ENCODE measurements at regions not wholly inside any gene's neighbourhood (a gene's known extent, or its start where the extent isn't known, plus 50 kb on each side); places are given as distances from the start of the nearest gene placed in this dataset.

- no peak for DNase-seq
Measured at GRCh38 chr11:80362563-80363340, 921.9 kb upstream of the TENM4 start.

- DNase-seq, result no peak
Measured at GRCh38 chr11:80355251-80355650, 914.4 kb upstream of the TENM4 start.

DNA sequence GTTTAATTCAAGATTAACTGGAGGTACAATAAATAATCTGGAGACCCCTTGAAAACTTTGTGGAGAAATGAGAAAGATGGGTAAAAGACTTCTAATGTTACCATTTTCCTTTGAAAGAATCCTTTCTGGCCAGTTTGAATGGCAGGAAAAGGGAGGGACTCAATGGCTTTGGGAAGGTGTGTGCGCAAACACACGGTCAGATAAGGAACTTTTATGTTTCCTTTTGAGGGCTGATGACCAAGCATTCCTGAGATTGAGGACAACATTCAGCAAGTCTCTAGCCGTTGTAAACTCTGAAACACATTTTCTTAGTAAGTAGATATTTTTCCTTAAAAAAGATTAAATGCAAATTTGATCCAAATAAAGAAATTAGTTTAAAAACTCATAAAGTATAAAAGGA lies 909.7 kb upstream of the TENM4 start:
- no peak for DNase-seq

GRCh38 chr11:80349997-80350396 lies 909.2 kb upstream of the TENM4 start:
- no peak for DNase-seq

DNA sequence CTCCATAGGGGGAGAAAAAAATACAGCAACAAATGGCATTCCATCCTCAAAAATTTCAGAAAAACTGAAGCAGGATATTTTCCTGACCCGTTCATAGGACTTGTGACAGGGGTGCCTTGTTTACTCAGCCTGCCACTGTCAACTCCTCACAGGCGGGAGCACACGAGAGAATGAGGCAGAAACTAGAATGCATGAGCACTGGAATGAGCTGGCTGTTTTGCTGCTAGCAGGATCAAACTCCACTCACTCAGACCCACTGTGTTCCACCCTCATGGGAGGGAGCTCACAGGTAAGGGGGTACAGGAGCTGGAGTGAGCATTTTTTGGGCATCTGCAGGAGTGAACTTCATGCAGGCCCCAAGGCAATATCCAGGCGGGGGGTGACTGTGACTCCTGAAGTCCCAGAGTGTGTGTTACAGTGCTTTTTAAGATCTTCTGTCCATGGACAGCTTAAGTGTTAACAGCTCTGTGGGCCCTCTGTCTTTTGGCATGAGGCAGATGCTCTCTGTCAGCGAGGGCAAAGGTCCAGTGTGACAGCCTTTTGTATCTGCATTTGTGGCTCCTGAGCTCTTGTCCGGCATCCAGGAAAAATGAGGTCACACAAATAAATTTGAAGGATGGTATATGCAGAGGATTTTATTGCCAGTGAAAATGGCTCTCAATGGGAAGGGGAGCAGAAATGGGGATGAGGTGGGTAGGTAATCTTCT lies 905.7 kb upstream of the TENM4 start:
- DNase-seq, result no peak

GRCh38 chr11:80343436-80343835 lies 902.6 kb upstream of the TENM4 start:
- no peak for DNase-seq

DNA sequence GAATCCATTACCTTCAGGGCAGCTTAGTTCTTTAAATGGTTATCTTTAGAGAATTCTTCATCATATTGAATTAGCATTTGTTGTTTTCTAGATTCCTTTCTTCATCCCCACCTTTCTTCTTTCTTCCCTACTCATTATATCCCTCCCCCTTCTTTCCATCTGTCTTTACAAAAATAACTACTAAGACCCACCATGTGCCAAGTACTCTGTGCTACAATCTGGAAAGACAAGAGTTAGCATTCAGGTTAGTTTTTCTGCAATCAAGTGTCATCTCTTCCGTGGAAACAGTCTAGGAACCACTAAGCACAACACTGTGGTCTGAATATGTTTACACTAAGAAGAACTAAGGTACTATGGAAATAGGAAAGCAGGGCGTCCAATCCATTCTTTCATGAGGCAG lies 897.4 kb upstream of the TENM4 start:
- no peak for DNase-seq

GRCh38 chr11:80331694-80332093 lies 890.9 kb upstream of the TENM4 start:
- DNase-seq, result no peak

DNA sequence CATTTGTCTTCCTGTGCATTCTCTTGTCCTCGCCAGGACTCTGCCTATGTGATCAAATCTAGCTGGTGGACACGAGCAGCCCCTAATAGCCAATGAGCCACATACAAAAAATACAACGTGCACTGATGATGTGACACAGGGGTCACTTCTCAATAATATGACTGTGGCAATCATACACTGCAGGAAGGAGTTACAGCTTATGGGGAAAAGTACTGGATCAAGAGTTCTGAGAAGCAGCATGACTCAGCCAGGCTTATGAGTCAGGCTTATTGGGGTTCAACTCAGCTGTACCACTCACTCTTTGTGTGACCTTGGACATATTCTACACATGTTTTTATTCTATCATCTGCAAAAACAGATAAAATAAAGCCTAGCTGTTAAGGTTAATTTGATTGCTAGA lies 889.4 kb upstream of the TENM4 start:
- no peak for DNase-seq

GRCh38 chr11:80328774-80329173 lies 887.9 kb upstream of the TENM4 start:
- DNase-seq, result no peak

DNA sequence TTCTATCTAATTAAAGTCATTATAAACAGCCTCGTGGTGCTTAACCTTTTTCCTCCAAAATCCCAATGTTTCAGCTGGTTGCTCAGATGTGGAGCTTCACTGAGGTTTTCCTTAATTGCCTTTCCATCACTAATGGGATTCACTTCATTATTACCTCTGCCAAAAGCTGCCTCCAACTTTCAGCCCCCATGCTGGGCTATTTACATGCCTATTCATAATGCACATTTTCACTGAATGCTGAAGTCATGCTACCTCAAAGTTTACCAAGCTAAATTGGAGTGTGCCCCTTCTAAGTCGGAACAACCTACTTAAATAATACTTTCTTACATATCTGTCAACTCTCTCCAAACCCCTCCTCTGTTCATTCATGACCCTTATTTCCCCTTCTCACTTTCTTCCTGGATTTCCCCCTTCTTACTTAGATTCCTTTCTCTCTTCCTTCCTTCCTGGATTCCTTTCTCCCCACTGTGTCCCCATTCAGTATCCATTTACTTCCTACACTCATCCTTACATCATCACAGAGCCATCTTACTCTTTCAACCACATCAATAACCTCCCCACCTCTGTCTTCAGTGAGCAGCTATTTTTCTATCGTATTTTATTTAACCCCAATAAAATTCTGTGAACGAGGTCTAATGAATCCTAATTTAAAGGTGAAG lies 887.3 kb upstream of the TENM4 start:
- DNase-seq, result no peak

DNA sequence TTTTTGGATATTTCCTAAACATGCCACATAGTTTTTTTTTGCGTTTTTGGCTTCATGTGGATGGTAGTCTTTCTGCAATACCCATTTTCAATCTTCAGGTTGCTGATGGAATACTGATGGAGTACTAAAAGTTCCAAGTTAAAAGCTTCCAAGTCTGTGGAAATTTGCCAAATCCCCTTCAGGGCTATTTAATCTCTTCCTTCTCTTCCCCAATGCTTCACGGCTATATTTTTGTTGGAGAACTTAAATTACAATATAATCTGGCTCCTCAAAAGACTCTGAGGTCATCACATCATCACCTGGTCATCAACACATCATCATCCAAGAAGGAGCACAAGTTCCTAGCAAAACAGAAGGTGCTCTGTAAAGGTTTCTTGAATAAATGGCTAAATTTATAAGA lies 881.0 kb upstream of the TENM4 start:
- DNase-seq, result no peak

- DNase-seq, result no peak
Measured at GRCh38 chr11:80320765-80321164, 879.9 kb upstream of the TENM4 start.

GRCh38 chr11:80320226-80320625 lies 879.4 kb upstream of the TENM4 start:
- no peak for DNase-seq

GRCh38 chr11:80317612-80318011 lies 876.8 kb upstream of the TENM4 start:
- DNase-seq, result no peak

DNA sequence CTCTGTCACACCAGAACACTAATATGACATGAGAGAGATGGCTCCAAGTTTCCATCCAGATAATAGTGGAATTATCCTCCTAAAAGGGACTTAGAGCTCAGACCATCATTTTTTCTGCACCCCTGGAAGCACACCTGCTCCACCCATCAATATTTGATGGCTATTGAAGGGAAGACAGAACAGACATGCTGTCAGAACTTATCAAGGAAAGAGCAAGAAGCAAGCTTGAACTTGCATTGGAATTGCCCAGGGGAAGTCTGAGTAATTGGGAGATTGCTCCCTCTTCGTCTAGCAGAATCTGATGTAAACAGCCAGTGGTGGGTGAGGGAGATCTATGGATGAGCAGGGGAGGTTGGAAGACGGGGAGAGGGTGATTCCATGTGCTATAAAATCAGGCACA lies 874.4 kb upstream of the TENM4 start:
- DNase-seq, result no peak

- DNase-seq, result no peak
Measured at GRCh38 chr11:80309301-80309700, 868.5 kb upstream of the TENM4 start.

GRCh38 chr11:80307676-80308075 lies 866.8 kb upstream of the TENM4 start:
- no peak for DNase-seq

GRCh38 chr11:80297858-80298632 lies 857.2 kb upstream of the TENM4 start:
- no peak for DNase-seq

DNA sequence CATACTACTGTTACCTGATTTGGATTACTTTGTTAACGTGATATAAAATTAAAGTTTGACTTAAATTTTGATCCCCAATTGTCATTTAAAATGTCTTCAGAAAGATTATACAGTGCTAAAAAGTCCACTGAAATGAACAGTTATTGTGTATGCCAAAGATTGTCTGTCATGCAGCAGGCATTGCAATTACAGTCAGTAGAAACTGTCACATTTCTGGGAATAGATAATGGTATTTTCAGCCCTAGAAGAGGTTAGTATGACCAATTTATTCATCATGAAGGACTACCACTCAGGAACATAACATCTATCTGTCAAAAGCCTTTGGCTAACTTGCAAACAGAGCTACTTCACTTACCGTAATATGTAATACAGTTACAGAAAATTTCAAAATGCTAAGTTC lies 852.5 kb upstream of the TENM4 start:
- no peak for DNase-seq

DNA sequence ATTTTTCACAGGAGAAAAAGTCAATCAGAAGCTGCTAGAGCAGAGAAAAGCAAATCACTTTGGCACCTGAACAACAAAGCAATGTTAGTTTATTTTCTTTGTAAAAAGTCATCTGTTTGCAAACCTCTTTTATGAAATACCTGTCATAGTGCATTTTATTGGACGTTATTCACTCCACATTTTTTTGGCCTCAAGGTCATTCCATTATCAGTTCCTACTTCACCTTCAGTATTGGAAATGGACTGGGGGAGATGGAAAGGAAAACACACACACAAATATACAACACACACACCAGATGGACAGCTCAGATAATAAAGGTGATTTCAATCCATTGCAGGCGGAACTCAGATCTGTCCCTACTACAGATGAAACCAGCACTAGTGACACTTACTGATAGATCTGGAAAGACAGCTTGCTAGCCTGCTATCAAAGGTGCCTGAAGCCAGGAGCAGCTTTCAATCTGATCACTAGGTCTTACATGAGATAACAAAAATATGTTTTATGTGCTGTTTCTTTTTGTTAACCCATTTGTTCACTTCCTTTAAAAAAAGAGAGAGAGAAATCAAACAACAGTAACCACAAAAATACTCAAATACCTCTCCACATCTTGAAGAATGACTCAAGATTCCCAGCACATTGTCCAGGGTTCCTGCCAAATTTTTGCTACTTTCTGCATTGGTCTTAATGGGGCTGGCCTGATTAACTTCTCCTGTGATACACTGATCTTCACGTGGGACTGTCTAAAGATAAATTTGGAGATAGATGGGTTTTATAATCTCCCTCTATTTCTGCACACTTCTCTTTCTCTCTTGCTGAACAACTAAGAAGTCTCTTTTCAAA lies 844.3 kb upstream of the TENM4 start:
- no peak for DNase-seq

DNA sequence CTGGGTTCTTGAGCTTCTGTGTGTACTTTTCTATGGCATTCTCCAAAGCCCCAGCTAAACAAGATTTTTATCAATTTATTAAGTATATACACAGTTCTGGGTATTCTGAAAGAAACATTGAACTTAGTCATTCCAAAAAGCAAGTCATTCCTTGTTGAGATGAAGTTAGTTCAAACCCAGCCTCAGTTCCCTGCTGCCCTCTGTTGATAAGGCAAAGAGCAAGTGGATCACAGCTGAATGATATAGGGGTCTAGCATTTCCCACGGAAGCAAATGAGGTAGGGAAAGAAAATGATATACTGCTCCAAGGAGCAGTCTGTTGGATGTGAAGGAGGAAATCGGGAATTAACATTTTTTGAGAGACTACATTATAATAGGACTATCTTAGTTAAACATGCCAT lies 841.8 kb upstream of the TENM4 start:
- no peak for DNase-seq

Measured in NCI-H524 treated with DMSO at 0.1 percent for 48 hours (cell line).